CD4-positive, alpha-beta T cell treated with Interleukin-17A for 4 hours (primary cell): ENCODE measurements at regions not wholly inside any gene's neighbourhood (a gene's known extent, or its start where the extent isn't known, plus 50 kb on each side); places are given as distances from the start of the nearest gene placed in this dataset.
"Not testable (repeated sequence)": the region's sequence is repeated elsewhere in the genome, so short reads cannot be mapped to it uniquely, and the experiment has no call there.

Experiments used
- DNase-seq: peaks from one replicate; pipeline ENCODE4 v3.0.0-alpha.2; 2020; ENCODE audit warnings: mixed read lengths

DNA sequence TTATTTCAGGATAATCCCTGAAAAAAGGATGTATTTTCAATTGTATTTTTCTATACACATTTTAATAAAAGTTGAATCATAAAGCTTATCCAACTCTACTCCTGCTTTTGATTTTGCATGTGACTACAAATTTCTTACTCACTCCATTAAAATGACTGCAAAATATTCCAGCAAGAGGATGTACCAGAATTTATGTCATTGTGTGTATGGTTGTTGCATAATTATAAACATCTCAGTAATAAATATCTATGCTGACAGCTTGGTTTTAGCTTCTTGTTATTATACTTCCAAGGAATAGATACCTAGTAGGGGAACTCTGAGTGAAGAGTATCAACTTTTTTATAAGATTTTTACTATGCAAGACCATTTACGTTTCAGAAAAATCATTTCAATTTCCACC is 463.2 kb upstream of the RUNX1 start:
- DNase-seq, result no peak

GRCh38 chr21:35511696-35512162 is 462.6 kb upstream of the RUNX1 start:
- no peak for DNase-seq

GRCh38 chr21:35510957-35511695 is 462.0 kb upstream of the RUNX1 start:
- peak; percentile 17 for DNase-seq

DNA sequence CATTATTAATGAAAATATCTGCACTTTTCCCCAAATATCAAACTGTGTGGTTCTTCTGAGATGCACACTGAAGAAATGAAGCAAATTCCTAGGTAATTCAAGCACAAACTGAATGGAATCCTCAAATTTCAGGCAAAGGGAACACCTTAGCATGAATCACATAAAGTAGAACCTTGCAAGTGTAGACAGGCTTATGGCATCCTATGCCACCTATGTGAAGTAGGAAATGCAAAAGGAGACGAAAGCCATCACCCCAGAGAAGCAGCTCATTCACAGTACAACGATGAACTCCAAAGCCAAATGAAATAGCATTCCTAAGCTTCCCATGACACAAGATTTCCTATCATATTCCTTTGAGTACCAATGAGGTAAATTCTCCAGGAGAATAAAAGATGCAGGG is 461.2 kb upstream of the RUNX1 start:
- no peak for DNase-seq

GRCh38 chr21:35509001-35509704 is 460.1 kb upstream of the RUNX1 start:
- DNase-seq, result no peak

GRCh38 chr21:35508139-35508888 is 459.2 kb upstream of the RUNX1 start:
- no peak for DNase-seq

- DNase-seq, result no peak
Measured at GRCh38 chr21:35507181-35507759, 458.2 kb upstream of the RUNX1 start.

- DNase-seq, result no peak
Measured at GRCh38 chr21:35506771-35507170, 457.7 kb upstream of the RUNX1 start.

DNA sequence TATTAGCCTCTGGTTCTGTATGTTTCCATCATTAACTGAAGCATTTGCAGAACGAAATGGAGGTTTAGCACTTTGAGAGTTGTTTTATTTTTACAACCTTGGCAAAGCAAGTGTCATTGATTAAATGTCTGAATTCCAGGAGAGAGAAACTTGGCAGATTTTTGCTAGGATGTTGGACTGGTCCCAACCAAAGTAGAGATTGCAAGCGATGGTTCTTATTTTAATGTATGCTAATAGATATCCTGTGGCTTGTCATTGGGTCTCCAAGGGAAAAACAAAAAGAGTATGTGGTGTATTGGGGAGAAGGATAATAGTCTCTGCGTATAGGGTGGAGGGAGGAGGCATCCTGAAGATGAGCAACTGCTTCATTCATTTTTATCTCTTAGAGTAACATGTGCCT is 457.2 kb upstream of the RUNX1 start:
- no peak for DNase-seq

DNA sequence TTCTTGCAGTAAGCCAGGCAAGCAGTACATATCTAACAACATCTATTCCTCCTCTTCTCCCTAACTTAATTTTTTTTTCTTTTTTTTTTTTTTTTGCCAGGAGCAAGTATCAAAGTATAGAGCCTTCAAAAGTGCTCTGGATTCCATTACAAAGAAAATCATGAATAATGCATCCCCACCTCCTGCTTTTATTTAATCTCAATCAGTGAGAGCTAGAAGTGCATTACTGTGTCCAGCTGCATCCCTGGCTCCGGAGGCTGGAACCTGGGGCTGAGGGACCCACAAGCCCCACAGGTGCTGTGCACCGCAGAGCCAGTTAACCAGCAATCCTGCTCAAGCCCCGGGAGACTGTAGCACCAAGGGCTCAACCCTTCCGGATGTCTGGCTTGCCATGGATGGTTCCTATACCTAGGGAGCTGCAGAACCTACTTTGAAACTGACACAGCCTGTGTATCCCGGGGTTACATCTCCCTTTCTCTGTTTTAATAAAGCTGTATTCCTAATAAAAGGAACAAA is 455.9 kb upstream of the RUNX1 start:
- DNase-seq, result no peak

GRCh38 chr21:35504277-35504676 is 455.2 kb upstream of the RUNX1 start:
- DNase-seq, result peak; percentile 14

DNA sequence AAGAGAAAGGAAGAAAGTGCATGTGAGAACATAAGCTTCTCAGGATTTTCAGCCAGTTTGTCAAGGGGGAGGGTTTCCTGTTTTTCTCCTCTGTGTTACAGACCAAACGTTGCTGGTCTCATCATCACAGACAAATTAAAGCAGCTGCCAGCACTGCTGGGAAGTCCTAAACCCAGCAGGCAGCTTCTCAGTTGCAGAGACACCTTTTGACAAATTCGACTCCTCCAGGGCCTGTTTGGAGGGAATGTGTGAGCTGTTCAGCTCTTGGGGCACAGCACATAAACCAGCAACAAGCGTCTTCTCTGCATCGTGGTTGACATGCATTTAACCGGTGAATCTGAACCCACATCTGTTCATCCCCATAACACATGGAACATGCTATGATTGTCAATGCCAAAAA is 454.6 kb upstream of the RUNX1 start:
- peak; percentile 61 for DNase-seq

DNA sequence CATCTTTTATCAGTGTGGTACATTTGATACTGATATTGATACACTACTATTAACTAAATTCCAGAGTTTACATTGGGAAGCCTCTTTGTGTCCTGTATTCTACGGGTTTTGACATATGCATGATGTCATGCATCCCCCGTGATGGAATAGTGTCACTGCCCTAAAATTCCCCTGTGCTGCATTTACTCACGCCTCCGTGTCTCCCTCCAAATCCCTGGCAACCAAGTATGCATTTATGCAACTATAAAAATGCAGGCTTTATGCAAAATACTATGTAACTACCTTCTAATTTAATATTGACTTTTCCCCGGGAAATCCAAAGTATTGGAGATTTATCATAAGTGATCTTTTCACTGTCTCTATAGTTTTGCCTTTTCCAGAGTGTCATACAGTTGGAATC is 453.7 kb upstream of the RUNX1 start:
- no peak for DNase-seq

DNA sequence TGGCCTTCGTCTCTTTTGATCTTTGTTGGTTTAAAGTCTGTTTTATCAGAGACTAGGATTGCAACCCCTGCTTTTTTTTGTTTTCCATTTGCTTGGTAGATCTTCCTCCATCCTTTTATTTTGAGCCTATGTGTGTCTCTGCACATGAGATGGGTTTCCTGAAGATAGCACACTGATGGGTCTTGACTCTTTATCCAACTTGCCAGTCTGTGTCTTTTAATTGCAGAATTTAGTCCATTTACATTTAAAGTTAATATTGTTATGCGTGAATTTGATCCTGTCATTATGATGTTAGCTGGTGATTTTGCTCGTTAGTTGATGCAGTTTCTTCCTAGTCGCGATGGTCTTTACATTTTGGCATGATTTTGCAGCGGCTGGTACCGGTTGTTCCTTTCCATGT is 448.4 kb upstream of the RUNX1 start:
- not testable (repeated sequence) for DNase-seq

- DNase-seq, result no peak
Measured at GRCh38 chr21:35491920-35492678, 443.0 kb upstream of the RUNX1 start.

DNA sequence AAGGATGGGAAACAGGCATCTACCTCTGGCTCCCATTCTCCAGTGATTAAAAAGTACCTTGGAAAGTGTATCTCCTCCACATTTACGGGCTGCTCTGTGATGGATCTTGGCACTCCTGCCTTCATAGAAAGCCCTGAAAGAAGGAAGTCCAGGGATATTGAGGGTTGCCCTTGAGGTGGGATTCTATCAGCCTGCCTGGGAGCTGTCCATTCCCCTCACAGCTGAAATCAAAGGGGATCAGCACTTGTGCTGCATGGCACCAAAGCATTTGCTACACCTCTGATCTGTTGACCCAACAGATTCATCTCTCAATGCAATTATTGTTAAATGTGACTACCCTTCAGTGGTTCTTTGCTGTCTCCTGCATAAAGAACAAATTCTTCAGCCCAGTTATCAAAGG is 442.0 kb upstream of the RUNX1 start:
- no peak for DNase-seq

DNA sequence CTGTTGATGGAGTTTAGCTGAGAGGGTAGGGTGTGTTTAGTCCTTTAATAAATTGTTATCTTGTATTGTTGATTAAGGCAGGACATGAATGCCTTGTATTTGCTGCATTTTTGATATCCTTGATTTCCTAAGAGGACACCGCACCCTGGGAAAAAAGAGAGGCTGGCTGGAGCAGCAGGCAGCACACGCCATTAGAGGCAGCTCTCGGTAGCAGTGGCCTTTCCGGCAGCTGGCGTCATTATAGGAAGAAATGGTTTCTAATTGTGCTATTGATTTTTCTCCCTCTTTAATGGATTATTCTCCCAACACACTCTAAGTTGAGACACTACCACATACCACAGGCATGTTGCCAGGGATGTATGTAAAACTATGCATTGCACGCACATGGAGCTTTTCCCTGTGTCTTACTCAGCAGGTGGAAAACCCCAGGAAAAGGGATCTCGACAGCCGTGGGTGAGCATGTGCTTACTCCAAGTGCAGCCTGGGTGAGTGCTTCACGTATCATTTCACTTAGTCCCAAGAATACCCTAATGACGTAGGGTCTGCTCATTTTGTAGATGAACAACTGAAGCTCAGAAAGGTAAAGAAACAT is 440.4 kb upstream of the RUNX1 start:
- no peak for DNase-seq

- no peak for DNase-seq
Measured at GRCh38 chr21:35488946-35489345, 439.8 kb upstream of the RUNX1 start.

GRCh38 chr21:35485364-35485763 is 436.3 kb upstream of the RUNX1 start:
- no peak for DNase-seq

DNA sequence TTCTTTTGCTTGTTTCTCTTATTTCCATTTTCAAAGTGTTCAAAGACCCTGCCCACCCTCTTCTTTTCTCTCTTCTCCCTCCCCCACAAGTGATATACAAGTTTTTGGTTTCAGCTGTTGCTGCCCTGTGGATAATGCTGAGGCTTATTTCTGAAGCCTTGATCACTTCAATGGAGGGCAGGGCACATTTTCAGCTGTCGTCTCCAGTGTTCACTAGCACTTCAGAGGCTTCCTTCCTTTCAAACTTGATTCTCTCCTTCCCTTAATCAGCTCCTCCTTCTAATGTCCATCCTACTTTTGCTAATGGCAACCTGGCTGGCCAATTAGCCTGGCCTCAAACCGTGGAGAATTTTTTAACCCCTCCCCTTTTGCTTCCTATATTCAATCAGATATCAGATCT is 435.7 kb upstream of the RUNX1 start:
- no peak for DNase-seq

DNA sequence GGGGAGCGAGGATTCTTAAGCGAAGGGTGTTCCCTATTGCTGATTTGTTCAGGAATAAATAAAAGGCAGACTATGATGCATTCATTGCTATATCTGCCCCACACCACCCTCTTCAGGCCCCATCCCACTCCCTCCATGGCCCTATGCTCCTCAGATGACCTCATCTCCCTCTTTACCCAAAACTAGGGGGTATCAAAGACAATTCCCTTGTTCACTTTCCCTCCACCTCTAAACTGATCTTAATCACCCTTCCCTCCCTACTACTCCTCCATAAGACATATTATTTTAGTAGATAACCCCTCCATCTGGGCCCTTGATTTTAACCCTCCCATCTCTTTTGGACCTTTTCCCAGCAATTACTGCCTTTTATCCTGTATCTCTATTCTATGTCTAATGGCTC is 434.9 kb upstream of the RUNX1 start:
- DNase-seq, result no peak
